ENCODE measurements at regions not wholly inside any gene's neighbourhood (a gene's known extent, or its start where the extent isn't known, plus 50 kb on each side); places are given as distances from the start of the nearest gene placed in this dataset.

DNA sequence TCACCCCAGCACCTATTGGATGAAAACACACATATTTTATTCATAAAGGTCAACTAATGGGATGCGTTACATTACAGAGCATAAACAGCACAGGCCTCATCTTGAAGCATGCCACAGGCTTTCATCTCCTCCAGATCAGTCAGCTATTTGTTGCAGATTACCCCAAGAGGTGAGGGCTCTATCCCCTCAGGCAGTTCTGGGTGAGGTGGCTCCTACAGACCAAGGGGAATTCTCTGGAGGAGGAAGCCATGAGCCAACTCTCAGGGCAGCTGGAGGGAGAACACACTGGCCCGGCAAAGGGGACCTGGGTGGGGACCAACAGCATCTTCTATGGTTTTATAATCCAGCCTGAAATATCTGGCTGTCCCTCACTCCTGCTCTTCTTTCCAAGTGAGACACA, 126.4 kb upstream of the BTBD3 start:
- DNase-seq (ENCODE audit: low spot score) (no peak), FAIRE-seq (no peak), ATAC-seq (no peak)
- ChIA-PET CTCF (ENCODE audit: low intra/inter-chr PET ratio, low total read pairs) (no interaction called here), POLR2A (no interaction called here)
- H3K4me1 ChIP-seq (ENCODE audit: insufficient read depth, low read length), result peaks cover 16% of the 10 kb centered on the region
- no peak overlapping the region for H2AFZ ChIP-seq (ENCODE audit: low read length)
- H4K20me1 ChIP-seq (ENCODE audit: insufficient read depth, low read length), result no peaks in the 10 kb centered on the region
- no peak overlapping the region for H3K27ac ChIP-seq (ENCODE audit: extremely low read length, insufficient read depth, low read length)
- intact Hi-C loops (cut with micrococcal nuclease; ENCODE audit: unreplicated experiment) (no loop called here), in situ Hi-C loops (cut with HindIII; ENCODE audit: extremely low pct_ligation_motif_present, low pct_unique_long_range_greater_than_20kb) (no loop called here)
- H3K4me2 ChIP-seq (ENCODE audit: low read depth, low read length), result no peak overlapping the region
- 36% methylated on average over 2 of the region's 2 CpGs for WGBS (ENCODE audit: low lambda C conversion rate)
- no peaks in the 10 kb centered on the region for H3K27me3 ChIP-seq (ENCODE audit: control insufficient read depth in 1 of 2, insufficient read depth in 2 of 2, low read length in 2 of 2)
- H3K9ac ChIP-seq (ENCODE audit: insufficient read depth, low read depth, low read length), result no peak overlapping the region
- no peaks in the 10 kb centered on the region for H3K36me3 ChIP-seq (replicated peaks in 1 of 2; ENCODE audit: control insufficient read depth in 1 of 2, insufficient read depth in 2 of 2, low read length in 2 of 2)
- no TSS peak for BruUV-seq (replicated peaks)
- TF ChIP-seq ZNF34 (CRISPR knock-in tag; IDR thresholded peaks at IDR 0.05; ENCODE audit: borderline replicate concordance) (no peak), HIVEP1 (CRISPR knock-in tag; IDR thresholded peaks at IDR 0.05) (no peak), CREB1 (IDR thresholded peaks at IDR 0.05) (no peak), CREB1 (CRISPR knock-in tag; IDR thresholded peaks at IDR 0.05) (no peak), GLI4 (CRISPR knock-in tag; IDR thresholded peaks at IDR 0.05; ENCODE audit: borderline replicate concordance) (no peak), TBX3 (IDR thresholded peaks at IDR 0.05; ENCODE audit: borderline replicate concordance) (no peak), EP300 (IDR thresholded peaks at IDR 0.05; ENCODE audit: low read depth in 2 of 2, low read length in 2 of 2) (no peak), EP300 (CRISPR knock-in tag; IDR thresholded peaks at IDR 0.05; ENCODE audit: borderline replicate concordance) (no peak), PAX8 (CRISPR knock-in tag; IDR thresholded peaks at IDR 0.05; ENCODE audit: borderline replicate concordance) (no peak), XRCC5 (optimal IDR thresholded peaks at IDR 0.05; ENCODE audit: low read length) (no peak), ZNF724P (CRISPR knock-in tag; IDR thresholded peaks at IDR 0.05; ENCODE audit: borderline replicate concordance) (no peak), ZNF383 (CRISPR knock-in tag; IDR thresholded peaks at IDR 0.05; ENCODE audit: borderline replicate concordance) (no peak), YY1 (IDR thresholded peaks at IDR 0.05; ENCODE audit: insufficient read depth, insufficient replicate concordance, low read depth, low read length) (no peak), PPARG (CRISPR knock-in tag; conservative IDR thresholded peaks at IDR 0.05) (no peak), ZNF615 (CRISPR knock-in tag; IDR thresholded peaks at IDR 0.05; ENCODE audit: borderline replicate concordance) (no peak)
- no peak overlapping the region for H3K4me3 ChIP-seq (replicated peaks in 1 of 3; ENCODE audit: insufficient read depth in 1 of 3, low read depth in 2 of 3, low read length in 3 of 3)
- no peaks in the 10 kb centered on the region for H3K9me3 ChIP-seq (ENCODE audit: low read length)
- no peaks in the 10 kb centered on the region for H3K79me2 ChIP-seq (ENCODE audit: insufficient read depth, low read length)
